HG02943 (cell line): ENCODE measurements at regions not wholly inside any gene's neighbourhood (a gene's known extent, or its start where the extent isn't known, plus 50 kb on each side); places are given as distances from the start of the nearest gene placed in this dataset.

Experiments
- ATAC-seq: cut with Tn5 transposase; IDR thresholded peaks from one replicate; pipeline ENCODE4 v1.9.1; 2021; ENCODE audit warnings: mild to moderate bottlenecking, low read depth, moderate library complexity; ENCODE audit not compliant: unreplicated experiment

GRCh38 chr7:49244543-49244942 is 320.2 kb downstream of the CDC14C start:
- ATAC-seq: no peak

GRCh38 chr7:49245062-49245461 is 320.7 kb downstream of the CDC14C start:
- ATAC-seq: no peak

- no peak for ATAC-seq
These were observed 323.4 kb downstream of the CDC14C start for GRCh38 chr7:49247759-49248158.

GRCh38 chr7:49255054-49255453 is 330.7 kb downstream of the CDC14C start:
- ATAC-seq: no peak

- ATAC-seq: no peak
These were observed 336.2 kb downstream of the CDC14C start for GRCh38 chr7:49260538-49260937.

- no peak for ATAC-seq
These were observed 337.6 kb downstream of the CDC14C start for GRCh38 chr7:49261928-49262327.

- ATAC-seq: no peak
These were observed 340.2 kb downstream of the CDC14C start for GRCh38 chr7:49264530-49264929.

GRCh38 chr7:49273897-49274296 is 349.6 kb downstream of the CDC14C start:
- ATAC-seq: no peak

- ATAC-seq: no peak
These were observed 355.5 kb downstream of the CDC14C start for GRCh38 chr7:49279891-49280290.

- no peak for ATAC-seq
These were observed 363.3 kb downstream of the CDC14C start for GRCh38 chr7:49287653-49288052.

GRCh38 chr7:49294611-49295010 is 370.3 kb downstream of the CDC14C start:
- ATAC-seq: no peak

- no peak for ATAC-seq
These were observed 370.8 kb downstream of the CDC14C start for GRCh38 chr7:49295146-49295545.

- no peak for ATAC-seq
These were observed 373.6 kb downstream of the CDC14C start for GRCh38 chr7:49297958-49298357.

GRCh38 chr7:49308787-49309186 is 384.4 kb downstream of the CDC14C start:
- ATAC-seq: no peak

- no peak for ATAC-seq
These were observed 395.7 kb downstream of the CDC14C start for GRCh38 chr7:49320083-49320482.

- no peak for ATAC-seq
These were observed 397.5 kb downstream of the CDC14C start for GRCh38 chr7:49321843-49322242.

- no peak for ATAC-seq
These were observed 398.1 kb downstream of the CDC14C start for GRCh38 chr7:49322476-49322875.

- no peak for ATAC-seq
These were observed 399.7 kb downstream of the CDC14C start for GRCh38 chr7:49324040-49324439.

GRCh38 chr7:49324707-49325106 is 400.4 kb downstream of the CDC14C start:
- no peak for ATAC-seq

- ATAC-seq: no peak
These were observed 401.2 kb downstream of the CDC14C start for GRCh38 chr7:49325571-49325970.

- no peak for ATAC-seq
These were observed 402.8 kb downstream of the CDC14C start for GRCh38 chr7:49327155-49327554.

- no peak for ATAC-seq
These were observed 409.0 kb downstream of the CDC14C start for GRCh38 chr7:49333180-49333881.

GRCh38 chr7:49341849-49342248 is 417.5 kb downstream of the CDC14C start:
- no peak for ATAC-seq
